Activated naive CD8-positive, alpha-beta T cell treated with anti-CD3 and anti-CD28 coated beads for 36 hours (primary cell): ENCODE measurements at regions not wholly inside any gene's neighbourhood (a gene's known extent, or its start where the extent isn't known, plus 50 kb on each side); places are given as distances from the start of the nearest gene placed in this dataset.

Experiments
- DNase-seq: peaks from one replicate; pipeline ENCODE4 v3.0.0; 2021
- H3K27ac Mint-ChIP-seq: one replicate; pipeline ENCODE4 v1.8.0; 2022; ENCODE audit warnings: mild to moderate bottlenecking, moderate library complexity, mixed read lengths
- H3K27me3 Mint-ChIP-seq: one replicate; pipeline ENCODE4 v1.8.0; 2022; ENCODE audit warnings: mild to moderate bottlenecking, mixed read lengths
- H3K36me3 Mint-ChIP-seq: one replicate; pipeline ENCODE4 v1.8.0; 2021; ENCODE audit warnings: mild to moderate bottlenecking, mixed read lengths
- H3K4me1 Mint-ChIP-seq: one replicate; pipeline ENCODE4 v1.8.0; 2021; ENCODE audit warnings: mixed read lengths
- H3K4me3 Mint-ChIP-seq: one replicate; pipeline ENCODE4 v1.8.0; 2022; ENCODE audit warnings: mild to moderate bottlenecking, moderate library complexity, mixed read lengths
- H3K9me3 Mint-ChIP-seq: one replicate; pipeline ENCODE4 v1.8.0; 2022; ENCODE audit warnings: mixed read lengths

DNA sequence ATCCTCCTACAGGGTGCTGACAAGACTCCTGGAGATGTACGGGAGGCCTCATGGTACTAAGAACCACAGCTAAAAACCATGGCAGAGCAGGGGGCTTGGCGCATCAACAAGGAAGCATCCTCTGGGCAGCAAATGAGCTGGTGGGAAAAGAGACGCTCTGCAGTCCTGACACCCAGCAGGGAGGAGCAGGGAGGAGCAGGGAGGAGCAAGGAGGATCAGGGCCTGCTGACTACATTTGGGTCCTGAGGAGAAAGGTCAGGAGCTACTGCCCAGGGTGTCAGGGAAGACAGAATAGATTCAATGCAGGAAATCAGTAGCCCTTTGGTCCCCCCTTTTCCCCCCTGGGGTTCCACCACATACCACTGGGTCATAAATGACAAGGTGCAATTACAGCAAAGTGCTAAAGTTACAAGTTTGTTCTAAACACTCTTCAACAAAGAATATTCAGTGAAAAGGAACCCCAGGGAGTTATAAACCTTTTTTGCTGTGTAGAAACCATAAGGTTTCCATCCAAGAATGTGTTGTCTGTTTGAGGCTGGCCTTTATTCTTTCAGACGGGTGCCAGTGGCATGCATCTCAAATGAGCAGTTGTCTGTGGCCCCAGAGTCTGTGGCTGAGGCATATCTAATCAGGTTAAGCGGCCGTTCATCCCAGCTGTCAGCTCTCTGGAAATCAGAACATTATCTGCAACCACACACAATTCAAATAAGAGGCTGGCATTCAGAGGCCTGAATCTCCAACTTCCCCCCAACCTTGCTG is 325.0 kb downstream of the CDC5L start:
- Mint-ChIP-seq H3K36me3 (peaks cover 6% of the 10 kb centered on the region), H3K27me3 (no peaks in the 10 kb centered on the region), H3K9me3 (peaks cover 7% of the 10 kb centered on the region), H3K4me3 (no peak overlapping the region), H3K4me1 (peaks cover 4% of the 10 kb centered on the region), H3K27ac (no peak overlapping the region)
- no peak for DNase-seq

DNA sequence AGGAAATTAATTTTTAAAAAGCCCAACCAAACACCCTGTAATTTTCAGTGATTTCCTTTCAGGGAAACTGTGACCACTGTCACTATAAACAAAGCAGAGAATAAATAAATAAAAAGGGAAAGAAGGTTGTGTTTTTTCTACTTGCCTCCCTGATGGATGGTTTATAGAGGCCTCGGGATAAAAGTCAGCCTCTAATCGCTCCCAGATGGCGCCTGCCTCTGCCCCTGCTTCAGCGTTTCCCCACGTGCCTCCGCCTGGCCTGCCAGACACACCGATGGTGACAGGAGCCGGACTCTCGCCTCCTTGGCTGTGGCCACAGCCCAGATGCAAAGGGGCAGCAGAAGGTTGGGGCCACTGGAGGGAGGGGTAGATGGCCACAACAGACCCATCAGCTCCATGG is 327.7 kb downstream of the CDC5L start:
- H3K27me3 Mint-ChIP-seq, result no peaks in the 10 kb centered on the region
- H3K27ac Mint-ChIP-seq, result no peak overlapping the region
- H3K4me1 Mint-ChIP-seq, result no peaks in the 10 kb centered on the region
- no peaks in the 10 kb centered on the region for H3K36me3 Mint-ChIP-seq
- DNase-seq, result no peak
- H3K9me3 Mint-ChIP-seq, result no peaks in the 10 kb centered on the region
- no peak overlapping the region for H3K4me3 Mint-ChIP-seq

DNA sequence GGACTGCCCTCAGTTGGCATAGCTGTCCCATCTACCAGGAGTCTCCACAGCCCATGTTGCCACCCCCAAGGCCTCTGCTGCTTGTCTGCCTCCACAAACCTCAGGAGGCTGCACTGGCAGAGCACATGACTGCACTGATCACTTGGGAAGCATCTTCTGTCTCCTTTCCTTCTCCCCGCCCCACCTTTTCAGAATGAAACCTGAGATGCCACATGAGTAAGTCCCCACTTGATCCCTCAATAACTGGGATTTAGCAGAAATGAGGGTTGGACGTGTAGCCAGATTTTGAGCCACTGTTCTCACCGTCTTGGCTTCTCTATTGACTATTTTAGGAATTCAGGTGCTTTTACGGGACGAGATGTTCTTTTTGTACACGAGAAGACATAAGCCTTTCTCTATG is 328.4 kb downstream of the CDC5L start:
- no peak overlapping the region for H3K27ac Mint-ChIP-seq
- H3K27me3 Mint-ChIP-seq, result no peaks in the 10 kb centered on the region
- H3K36me3 Mint-ChIP-seq, result no peaks in the 10 kb centered on the region
- H3K4me1 Mint-ChIP-seq, result no peaks in the 10 kb centered on the region
- H3K4me3 Mint-ChIP-seq, result no peak overlapping the region
- H3K9me3 Mint-ChIP-seq, result no peaks in the 10 kb centered on the region
- DNase-seq, result no peak

DNA sequence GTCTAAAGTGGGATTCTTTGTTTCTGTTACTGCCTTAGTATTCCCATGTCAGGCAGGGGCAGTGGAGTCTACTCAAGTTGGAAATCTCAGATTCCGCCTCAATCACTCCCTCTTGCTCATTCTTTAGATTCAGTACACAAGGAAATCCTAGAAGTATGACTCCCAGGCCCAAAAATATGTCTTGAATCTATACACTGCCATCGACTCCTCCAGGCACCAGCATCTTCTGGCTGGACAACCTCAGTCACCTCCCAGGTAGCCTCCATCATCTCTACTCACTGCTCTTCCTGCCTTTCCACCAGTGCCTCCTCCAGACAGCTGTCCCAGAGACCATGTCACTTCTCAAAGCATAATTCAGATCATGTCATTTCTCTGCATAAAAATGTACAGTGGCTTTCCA is 329.9 kb downstream of the CDC5L start:
- H3K27me3 Mint-ChIP-seq, result no peaks in the 10 kb centered on the region
- no peak overlapping the region for H3K27ac Mint-ChIP-seq

DNA sequence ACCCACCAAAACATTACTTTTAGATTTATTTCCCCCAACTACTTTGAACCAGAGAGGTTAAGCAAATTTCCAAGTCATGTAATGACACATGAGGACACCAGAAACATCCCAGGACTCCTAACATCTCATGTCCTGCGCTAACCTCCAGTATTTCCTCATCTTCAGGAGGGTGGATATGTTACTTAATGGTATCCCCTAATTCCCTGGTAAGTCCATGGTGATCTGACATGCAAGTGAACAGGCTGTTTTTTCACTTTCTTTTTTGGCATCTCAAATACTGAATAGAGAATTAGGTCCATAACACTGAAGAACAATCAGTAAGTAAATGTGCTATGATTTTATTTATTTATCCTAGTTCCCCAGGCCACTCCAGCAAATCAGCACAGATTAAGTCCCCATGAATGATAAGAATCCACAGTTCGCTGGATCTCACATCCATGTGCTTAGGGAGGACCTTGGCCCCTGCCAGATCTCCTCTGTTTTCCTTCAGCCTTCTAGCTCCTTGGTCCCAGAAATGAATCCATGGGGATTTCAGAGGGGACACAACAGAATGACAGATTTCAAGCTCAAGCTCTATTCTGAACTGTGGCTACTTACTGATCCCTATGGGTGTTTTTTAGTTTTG is 334.6 kb downstream of the CDC5L start:
- Mint-ChIP-seq H3K27ac (no peak overlapping the region), H3K27me3 (no peaks in the 10 kb centered on the region), H3K4me1 (peaks cover 6% of the 10 kb centered on the region), H3K9me3 (no peaks in the 10 kb centered on the region), H3K4me3 (no peak overlapping the region), H3K36me3 (no peaks in the 10 kb centered on the region)
- DNase-seq, result no peak

More for the DNA sequence above, 329.9 kb downstream of the CDC5L start:
- Mint-ChIP-seq H3K9me3 (no peaks in the 10 kb centered on the region), H3K4me1 (peaks cover under 1% of the 10 kb centered on the region), H3K36me3 (no peaks in the 10 kb centered on the region), H3K4me3 (no peak overlapping the region)
- DNase-seq, result no peak

DNA sequence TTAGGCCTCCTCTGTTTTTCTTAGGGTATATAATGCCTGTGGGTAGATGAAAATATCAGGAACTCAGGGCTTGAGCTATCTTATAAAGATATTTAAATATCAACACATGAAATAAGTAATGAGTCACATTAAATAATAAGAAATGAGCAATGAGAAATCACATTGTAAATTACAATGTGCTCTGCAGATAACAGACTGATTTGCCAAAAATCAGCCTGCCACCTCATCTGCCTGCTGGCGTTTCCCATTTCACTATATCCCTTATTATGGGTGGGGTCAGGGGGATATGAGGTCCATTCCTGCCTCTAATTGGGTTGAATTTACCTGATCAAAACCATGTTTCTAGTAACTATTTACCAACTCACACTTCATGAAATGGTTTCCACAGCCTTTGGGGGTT is 335.2 kb downstream of the CDC5L start:
- no peak overlapping the region for H3K4me3 Mint-ChIP-seq
- H3K27me3 Mint-ChIP-seq, result no peaks in the 10 kb centered on the region
- H3K36me3 Mint-ChIP-seq, result no peaks in the 10 kb centered on the region
- H3K4me1 Mint-ChIP-seq, result peaks cover 6% of the 10 kb centered on the region
- H3K27ac Mint-ChIP-seq, result no peak overlapping the region
- no peak for DNase-seq
- no peaks in the 10 kb centered on the region for H3K9me3 Mint-ChIP-seq

DNA sequence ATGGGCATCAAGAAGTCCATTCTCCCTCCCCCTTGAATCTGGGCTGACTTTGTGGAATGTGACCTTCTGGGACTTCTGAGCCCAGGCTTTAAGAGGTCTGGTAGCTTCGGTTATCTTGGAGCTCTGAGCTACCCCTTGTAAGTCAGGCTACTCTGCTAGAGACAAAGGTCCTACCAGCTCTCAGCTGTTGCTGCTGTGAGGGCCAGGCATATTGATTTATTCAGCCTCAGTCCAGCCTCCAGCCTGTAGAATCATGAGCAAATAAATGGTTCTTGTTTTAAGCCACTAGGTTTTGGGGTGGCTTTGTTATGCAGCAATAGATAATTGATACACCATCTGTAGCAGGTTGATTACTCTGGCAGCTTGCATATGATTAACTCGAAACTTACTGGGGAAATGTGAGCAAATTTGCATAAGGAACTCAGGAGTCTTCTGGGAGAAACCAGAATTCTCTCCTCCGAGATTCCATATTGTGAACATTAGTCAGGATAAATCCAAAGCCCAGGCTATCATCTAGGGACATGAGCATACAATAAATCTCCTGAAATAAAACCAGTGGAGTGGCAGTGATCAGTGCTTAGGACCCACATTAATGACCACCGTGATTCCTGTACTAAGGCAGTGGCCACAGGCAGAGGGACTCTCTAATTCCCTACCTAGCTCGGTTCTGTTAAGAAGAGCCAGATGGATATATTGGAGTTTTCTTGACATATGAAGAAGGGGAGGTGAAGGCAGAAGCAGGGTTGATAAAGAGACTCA is 336.1 kb downstream of the CDC5L start:
- Mint-ChIP-seq H3K4me1 (peaks cover 6% of the 10 kb centered on the region), H3K9me3 (no peaks in the 10 kb centered on the region), H3K4me3 (no peak overlapping the region), H3K27ac (no peak overlapping the region), H3K27me3 (no peaks in the 10 kb centered on the region), H3K36me3 (no peaks in the 10 kb centered on the region)
- DNase-seq, result no peak

DNA sequence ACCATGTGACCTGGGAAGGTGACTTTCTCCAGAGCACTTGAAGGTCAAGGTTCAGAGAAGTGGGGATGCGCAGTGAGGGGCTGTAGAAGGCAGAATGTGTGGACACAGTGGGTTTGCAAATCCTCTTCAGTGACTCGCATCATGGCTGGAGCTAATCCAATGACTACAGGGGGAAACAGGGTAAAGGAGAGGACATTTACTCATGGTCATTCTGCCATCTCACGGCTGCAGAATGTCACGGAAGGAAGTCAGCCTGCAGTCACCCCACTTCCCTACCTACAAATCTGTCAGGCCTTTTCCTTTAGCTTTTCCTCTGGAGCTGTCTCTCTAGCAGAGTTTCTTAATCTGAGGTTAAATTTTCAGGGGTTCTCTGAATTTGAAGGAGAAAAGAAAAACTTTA is 337.6 kb downstream of the CDC5L start:
- Mint-ChIP-seq H3K9me3 (no peaks in the 10 kb centered on the region), H3K4me1 (peaks cover 6% of the 10 kb centered on the region), H3K36me3 (no peaks in the 10 kb centered on the region), H3K27ac (no peak overlapping the region), H3K4me3 (no peak overlapping the region), H3K27me3 (no peaks in the 10 kb centered on the region)
- DNase-seq, result no peak

DNA sequence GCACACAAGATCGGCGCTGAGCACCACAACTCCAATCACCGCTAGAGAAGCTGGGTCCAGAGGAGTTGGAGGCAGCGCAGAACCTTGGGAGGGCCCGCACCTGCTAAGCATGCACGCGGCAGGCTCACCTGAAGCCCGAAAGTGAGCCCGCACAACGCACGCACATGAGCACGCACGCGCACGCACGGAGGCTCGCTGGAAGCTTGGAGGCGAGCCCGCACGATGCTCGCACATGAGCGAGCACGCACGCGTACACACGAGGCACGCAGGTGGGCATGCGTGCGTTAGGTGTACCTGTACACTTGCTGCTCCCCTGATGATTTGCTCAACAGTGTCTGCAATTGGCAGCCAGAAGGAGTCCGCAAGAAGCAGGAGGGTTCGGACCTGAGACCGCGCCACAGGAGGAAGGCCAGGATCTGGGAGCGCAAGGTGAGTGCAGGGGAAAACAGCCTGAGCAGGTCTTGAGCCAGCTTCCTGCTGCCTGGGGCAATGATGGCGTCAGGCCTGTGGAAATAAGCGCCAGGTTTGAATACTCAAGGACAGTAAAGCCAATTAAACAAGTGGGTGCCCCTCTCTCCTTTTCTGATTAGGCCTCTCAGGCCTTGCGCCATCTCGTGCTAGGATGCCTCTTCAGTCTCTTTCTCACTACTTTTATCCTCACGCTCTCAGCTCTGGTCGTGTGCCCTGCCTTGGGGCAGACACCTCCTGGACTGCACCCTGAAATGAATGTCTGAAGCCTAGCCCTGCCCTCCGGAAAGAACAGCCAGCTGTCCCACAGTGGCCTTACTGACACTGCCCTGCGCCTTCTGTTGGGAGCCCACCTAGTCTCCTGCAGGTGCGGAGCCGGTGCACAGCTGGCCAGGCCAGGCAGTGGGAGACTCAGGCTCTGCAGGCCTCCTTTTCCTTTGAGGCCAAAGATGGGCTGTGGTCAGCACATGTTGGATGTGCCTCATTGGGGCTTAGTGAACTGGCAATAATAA is 340.4 kb downstream of the CDC5L start:
- H3K36me3 Mint-ChIP-seq, result no peaks in the 10 kb centered on the region
- H3K9me3 Mint-ChIP-seq, result no peaks in the 10 kb centered on the region
- no peak overlapping the region for H3K4me3 Mint-ChIP-seq
- no peak overlapping the region for H3K27ac Mint-ChIP-seq
- DNase-seq, result no peak
- H3K27me3 Mint-ChIP-seq, result no peaks in the 10 kb centered on the region
- peaks cover 2% of the 10 kb centered on the region for H3K4me1 Mint-ChIP-seq

DNA sequence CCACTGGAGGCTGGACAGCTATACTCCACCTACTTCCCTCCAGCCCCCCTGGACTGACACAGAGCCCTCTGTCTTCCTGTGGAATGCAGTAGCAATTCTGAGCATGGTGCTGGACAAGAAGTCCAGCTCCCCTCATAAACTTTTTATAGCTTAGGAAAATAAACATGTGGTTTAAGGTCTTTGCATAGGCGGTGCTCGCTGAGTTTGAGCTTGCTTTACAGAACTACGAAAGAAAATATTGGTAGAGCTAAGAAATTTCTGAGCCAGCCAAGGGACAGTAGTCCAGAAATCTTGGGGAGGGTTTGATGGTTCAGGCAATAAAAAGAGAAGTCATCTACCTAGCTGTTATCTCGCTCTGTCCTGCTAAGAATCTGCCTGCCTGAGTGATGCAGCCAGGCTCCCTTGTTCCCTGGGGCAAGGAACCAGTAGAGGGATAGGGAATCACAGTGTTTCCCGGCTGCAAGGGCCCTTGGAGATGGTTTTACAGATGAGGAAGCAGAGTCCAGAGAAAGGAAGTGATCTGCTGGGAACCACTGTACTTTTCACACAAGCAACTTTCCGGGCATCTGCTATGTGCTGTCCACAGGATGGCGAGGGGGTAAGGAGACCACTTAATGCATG is 343.4 kb downstream of the CDC5L start:
- H3K36me3 Mint-ChIP-seq, result no peaks in the 10 kb centered on the region

DNA sequence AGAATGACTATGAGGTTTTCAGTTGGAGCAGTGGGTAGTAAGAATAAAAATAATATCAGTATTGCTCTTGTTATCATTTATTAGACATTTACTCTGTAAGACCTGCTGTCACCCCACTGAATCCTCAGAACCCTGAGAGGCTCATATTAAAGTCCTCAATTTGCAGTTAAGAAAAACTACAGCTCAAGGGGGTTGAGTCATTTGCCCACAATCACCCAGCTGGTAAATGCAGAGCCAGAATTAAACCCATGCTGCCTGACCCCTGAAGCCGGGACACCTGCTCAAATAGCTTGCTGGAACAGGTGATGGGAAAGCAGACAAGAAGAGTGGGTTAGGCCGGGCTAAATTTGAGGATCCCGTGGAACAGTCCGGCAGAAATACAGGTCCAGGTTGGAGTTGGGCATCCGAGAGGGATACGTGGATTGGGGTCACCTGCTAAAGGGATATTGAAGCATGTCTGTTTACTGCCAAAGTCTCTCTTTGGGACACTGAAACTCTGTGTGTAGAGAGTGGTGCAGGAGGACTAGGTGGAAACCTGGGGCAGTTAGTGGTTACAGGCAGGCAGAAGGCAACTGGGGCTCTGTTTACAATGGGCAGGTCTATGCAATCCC is 344.1 kb downstream of the CDC5L start:
- Mint-ChIP-seq H3K27ac (no peak overlapping the region), H3K4me1 (peaks cover 16% of the 10 kb centered on the region), H3K36me3 (no peaks in the 10 kb centered on the region), H3K9me3 (no peaks in the 10 kb centered on the region), H3K4me3 (no peak overlapping the region), H3K27me3 (no peaks in the 10 kb centered on the region)
- DNase-seq, result no peak

More for the DNA sequence above, 343.4 kb downstream of the CDC5L start:
- Mint-ChIP-seq H3K27ac (no peak overlapping the region), H3K9me3 (no peaks in the 10 kb centered on the region), H3K4me1 (peaks cover 12% of the 10 kb centered on the region), H3K4me3 (no peak overlapping the region), H3K27me3 (no peaks in the 10 kb centered on the region)
- no peak for DNase-seq

DNA sequence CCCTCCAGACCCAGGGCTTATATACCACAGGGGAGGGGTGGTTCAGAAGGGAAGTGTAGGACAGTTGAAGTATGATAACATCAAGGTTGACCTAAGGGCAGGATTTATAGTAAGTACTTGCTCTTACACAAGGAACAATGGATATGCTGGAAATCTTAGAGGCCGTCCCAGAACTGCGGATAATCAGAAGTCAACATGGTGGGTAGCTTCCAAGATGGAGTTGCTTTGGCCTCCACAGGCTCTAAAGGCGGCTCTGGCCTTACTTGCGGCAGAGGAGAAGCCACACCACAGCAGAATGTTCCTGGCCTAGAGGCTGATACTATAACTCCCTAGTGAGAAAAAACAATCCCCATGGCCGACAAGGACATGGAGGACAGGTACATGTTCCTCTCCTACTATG is 344.7 kb downstream of the CDC5L start:
- Mint-ChIP-seq H3K4me1 (peaks cover 16% of the 10 kb centered on the region), H3K9me3 (no peaks in the 10 kb centered on the region)

DNA sequence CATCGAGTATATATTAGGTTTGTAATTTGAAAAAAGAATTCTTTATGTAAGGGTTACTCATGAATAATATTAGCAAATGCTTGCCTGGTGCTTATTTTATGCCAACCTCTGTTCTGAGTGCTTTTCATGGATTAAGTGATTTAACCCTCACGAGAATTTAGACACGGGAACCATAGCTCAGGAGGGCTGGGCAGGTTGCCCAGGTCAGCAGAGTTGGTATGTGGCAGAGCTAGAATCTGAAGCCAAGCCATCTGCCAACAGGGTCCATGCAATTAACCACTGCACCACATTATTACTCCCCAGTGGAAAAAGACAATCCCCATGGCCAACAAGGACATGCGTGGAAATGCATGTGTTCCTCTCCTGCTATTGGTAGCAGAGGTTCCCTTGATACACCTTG is 345.6 kb downstream of the CDC5L start:
- no peak overlapping the region for H3K27ac Mint-ChIP-seq
- H3K4me3 Mint-ChIP-seq, result no peak overlapping the region
- no peaks in the 10 kb centered on the region for H3K9me3 Mint-ChIP-seq
- DNase-seq, result no peak
- H3K4me1 Mint-ChIP-seq, result peaks cover 16% of the 10 kb centered on the region
- H3K27me3 Mint-ChIP-seq, result no peaks in the 10 kb centered on the region
- no peaks in the 10 kb centered on the region for H3K36me3 Mint-ChIP-seq

More for the DNA sequence above, 344.7 kb downstream of the CDC5L start:
- H3K36me3 Mint-ChIP-seq, result no peaks in the 10 kb centered on the region
- H3K4me3 Mint-ChIP-seq, result no peak overlapping the region
- H3K27me3 Mint-ChIP-seq, result no peaks in the 10 kb centered on the region
- no peak for DNase-seq
- H3K27ac Mint-ChIP-seq, result no peak overlapping the region

DNA sequence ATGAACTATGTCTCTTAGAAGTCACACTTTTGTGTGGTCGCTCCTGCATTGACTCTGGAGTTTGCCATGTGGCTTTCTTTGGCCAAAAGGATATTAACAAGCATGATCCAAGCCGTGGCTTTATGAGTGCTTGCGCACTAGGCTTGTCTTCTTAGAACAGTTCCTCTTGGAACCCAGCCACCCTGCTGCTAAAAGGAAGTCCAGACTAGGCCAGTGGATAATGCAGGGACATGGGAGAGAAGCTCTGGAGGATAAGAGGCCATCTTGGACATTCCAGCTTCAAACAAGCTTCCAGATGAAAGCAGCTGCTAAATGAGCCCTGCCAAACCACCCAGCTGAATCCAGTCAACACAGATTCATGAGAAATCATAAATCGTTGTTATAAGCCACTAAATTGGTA is 346.4 kb downstream of the CDC5L start:
- Mint-ChIP-seq H3K27ac (no peak overlapping the region), H3K4me3 (no peak overlapping the region), H3K4me1 (peaks cover 16% of the 10 kb centered on the region), H3K36me3 (no peaks in the 10 kb centered on the region), H3K27me3 (no peaks in the 10 kb centered on the region), H3K9me3 (no peaks in the 10 kb centered on the region)
- DNase-seq, result no peak
